CD4-positive, alpha-beta T cell (primary cell): ENCODE measurements at regions not wholly inside any gene's neighbourhood (a gene's known extent, or its start where the extent isn't known, plus 50 kb on each side); places are given as distances from the start of the nearest gene placed in this dataset.

Experiments
- ATAC-seq: fragments of 200-7000 bp; cut with Tn5 transposase; one replicate; pipeline ENCODE4 v1.10.0; 2022; ENCODE audit warnings: mild to moderate bottlenecking; ENCODE audit not compliant: poor library complexity
- CTCF ChIA-PET: fragments of 350-600 bp; sonication (Branson Sonifier 250); formaldehyde crosslinking; loops from one replicate; lab custom pipeline; 2021; ENCODE audit warnings: antibody characterized with exemption, inconsistent platforms; lab: Charles Lee
- POLR2A ChIA-PET: fragments of 350-600 bp; sonication (Branson Sonifier 250); formaldehyde crosslinking; loops from one replicate; lab custom pipeline; 2021; ENCODE audit warnings: antibody characterized with exemption, inconsistent platforms; lab: Charles Lee
- DNase-seq, 14 experiments: peaks; one replicate each; pipeline ENCODE4 v3.0.0-alpha.2; 2013 to 2020; ENCODE audit warnings: mixed read lengths in 2 of 14
- H3K27ac ChIP-seq, 2 donors: one replicate each; pipeline versions ENCODE4 v1.5.1 to v1.7.0; 2013; ENCODE audit warnings: low read length in 2 of 2, low read depth in 1 of 2, mild to moderate bottlenecking in 1 of 2
- H3K27me3 ChIP-seq, 2 experiments: 1 replicate in 1 of 2; 2 replicates in 1 of 2; pipeline versions ENCODE4 v1.6.1 to v1.7.0; 2013; ENCODE audit warnings: low read length in 2 of 2, control low read depth in 1 of 2, mild to moderate bottlenecking in 1 of 2, moderate library complexity in 1 of 2; ENCODE audit not compliant: insufficient read depth in 2 of 2, control insufficient read depth in 1 of 2
- H3K36me3 ChIP-seq: one replicate; pipeline ENCODE4 v1.6.1; 2013; ENCODE audit warnings: low read length, control low read depth; ENCODE audit not compliant: insufficient read depth
- H3K4me1 ChIP-seq: one replicate; pipeline ENCODE4 v1.6.1; 2013; ENCODE audit warnings: low read length, control low read depth; ENCODE audit not compliant: insufficient read depth
- H3K4me3 ChIP-seq: one replicate; pipeline ENCODE4 v1.5.1; 2013; ENCODE audit warnings: mild to moderate bottlenecking, low read length, moderate library complexity
- H3K9me3 ChIP-seq, 2 experiments: 1 replicate in 1 of 2; 2 replicates in 1 of 2; pipeline versions ENCODE4 v1.6.1 to v1.7.0; 2013; ENCODE audit warnings: low read length in 2 of 2, mild to moderate bottlenecking in 2 of 2, control low read depth in 1 of 2, moderate library complexity in 1 of 2; ENCODE audit not compliant: control insufficient read depth in 1 of 2, insufficient read depth in 1 of 2
- H3K27ac Mint-ChIP-seq: one replicate; pipeline ENCODE4 v1.8.0; 2020; ENCODE audit warnings: mixed read lengths
- H3K27me3 Mint-ChIP-seq: one replicate; pipeline ENCODE4 v1.8.0; 2021; ENCODE audit warnings: mixed read lengths
- H3K36me3 Mint-ChIP-seq: one replicate; pipeline ENCODE4 v1.8.0; 2021; ENCODE audit warnings: low read depth, mixed read lengths
- H3K4me1 Mint-ChIP-seq: one replicate; pipeline ENCODE4 v1.8.0; 2021; ENCODE audit warnings: low read depth, mixed read lengths
- H3K4me3 Mint-ChIP-seq: one replicate; pipeline ENCODE4 v1.8.0; 2020; ENCODE audit warnings: mild to moderate bottlenecking, mixed read lengths
- H3K9me3 Mint-ChIP-seq: one replicate; pipeline ENCODE4 v1.8.0; 2020; ENCODE audit warnings: mixed read lengths
- intact Hi-C, 2 experiments: fragments of 100-400 bp; cut with DNase I in 1 of 2; cut with micrococcal nuclease in 1 of 2; formaldehyde crosslinking; loops; one replicate each; pipeline versions ENCODE4 v1.15.1 to v1.9.0; 2023 to 2025; cut with DNase I, micrococcal nuclease
- TF ChIP-seq, protein P1 (sequence below): fragments of 200-600 bp; IDR thresholded peaks from one replicate; pipeline ENCODE4 v1.8.0; 2022; ENCODE audit warnings: antibody characterized with exemption, mild to moderate bottlenecking

DNA sequence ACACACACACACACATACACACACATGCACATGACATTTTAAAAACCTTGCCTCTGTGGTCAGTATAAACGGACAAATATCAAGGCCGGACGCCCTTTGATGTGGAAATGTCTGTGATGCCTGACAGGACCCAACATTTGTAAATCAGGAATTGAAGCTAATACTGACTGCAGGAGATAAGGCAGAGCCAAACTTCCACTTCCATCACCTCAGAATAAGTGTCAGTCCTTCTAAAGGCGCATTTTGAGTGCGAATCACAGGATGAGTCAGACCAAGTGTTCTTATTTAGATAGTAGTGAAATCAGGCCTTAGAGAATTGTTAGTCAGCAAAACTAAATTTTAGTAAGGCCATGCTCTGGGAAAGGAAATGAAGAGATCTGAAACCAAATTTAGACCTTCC lies 211.7 kb upstream of the LRATD1 start:
- no peaks in the 10 kb centered on the region for H3K27me3 ChIP-seq
- H3K4me1 ChIP-seq, result no peaks in the 10 kb centered on the region
- DNase-seq (no peak), ATAC-seq (no peak)
- ChIA-PET CTCF (no interaction called here), POLR2A (no interaction called here)
- TF ChIP-seq, protein P1, sequence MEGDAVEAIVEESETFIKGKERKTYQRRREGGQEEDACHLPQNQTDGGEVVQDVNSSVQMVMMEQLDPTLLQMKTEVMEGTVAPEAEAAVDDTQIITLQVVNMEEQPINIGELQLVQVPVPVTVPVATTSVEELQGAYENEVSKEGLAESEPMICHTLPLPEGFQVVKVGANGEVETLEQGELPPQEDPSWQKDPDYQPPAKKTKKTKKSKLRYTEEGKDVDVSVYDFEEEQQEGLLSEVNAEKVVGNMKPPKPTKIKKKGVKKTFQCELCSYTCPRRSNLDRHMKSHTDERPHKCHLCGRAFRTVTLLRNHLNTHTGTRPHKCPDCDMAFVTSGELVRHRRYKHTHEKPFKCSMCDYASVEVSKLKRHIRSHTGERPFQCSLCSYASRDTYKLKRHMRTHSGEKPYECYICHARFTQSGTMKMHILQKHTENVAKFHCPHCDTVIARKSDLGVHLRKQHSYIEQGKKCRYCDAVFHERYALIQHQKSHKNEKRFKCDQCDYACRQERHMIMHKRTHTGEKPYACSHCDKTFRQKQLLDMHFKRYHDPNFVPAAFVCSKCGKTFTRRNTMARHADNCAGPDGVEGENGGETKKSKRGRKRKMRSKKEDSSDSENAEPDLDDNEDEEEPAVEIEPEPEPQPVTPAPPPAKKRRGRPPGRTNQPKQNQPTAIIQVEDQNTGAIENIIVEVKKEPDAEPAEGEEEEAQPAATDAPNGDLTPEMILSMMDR, result no peak
- Mint-ChIP-seq H3K9me3 (peaks cover 11% of the 10 kb centered on the region), H3K4me3 (no peak overlapping the region), H3K27me3 (no peaks in the 10 kb centered on the region), H3K36me3 (no peaks in the 10 kb centered on the region), H3K4me1 (no peaks in the 10 kb centered on the region), H3K27ac (no peak overlapping the region)
- no peaks in the 10 kb centered on the region for H3K9me3 ChIP-seq
- no peaks in the 10 kb centered on the region for H3K36me3 ChIP-seq
- no peak overlapping the region for H3K4me3 ChIP-seq
- H3K27ac ChIP-seq, result no peak overlapping the region
- intact Hi-C loops, result no loop called here

DNA sequence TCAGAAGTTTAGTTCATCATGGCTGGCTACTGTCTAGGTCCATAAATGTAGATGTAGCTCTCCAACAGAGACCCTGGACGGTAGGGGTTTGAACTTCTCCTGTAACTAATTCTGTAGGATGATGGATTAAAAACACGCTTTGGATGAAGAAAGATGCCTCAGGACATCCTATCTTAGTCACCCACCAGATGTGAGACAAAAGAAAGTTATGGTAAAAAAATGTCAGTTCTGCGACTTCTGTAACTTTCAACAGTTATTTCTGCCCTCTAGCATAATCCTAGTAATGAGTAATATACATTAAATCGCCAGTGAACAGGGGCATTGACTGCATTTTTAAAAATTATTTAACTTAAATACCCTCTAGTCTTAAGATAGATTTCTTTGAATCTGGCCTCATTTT lies 210.1 kb upstream of the LRATD1 start:
- intact Hi-C loops, result no loop called here
- H3K4me1 Mint-ChIP-seq, result no peaks in the 10 kb centered on the region
- TF ChIP-seq, protein P1, result no peak
- POLR2A ChIA-PET, result no interaction called here
- DNase-seq (no peak), ATAC-seq (no peak)
- Histone ChIP-seq H3K36me3 (no peaks in the 10 kb centered on the region), H3K4me3 (no peak overlapping the region), H3K27me3 (no peaks in the 10 kb centered on the region), H3K27ac (no peak overlapping the region), H3K9me3 (no peaks in the 10 kb centered on the region), H3K4me1 (no peaks in the 10 kb centered on the region)
- H3K27ac Mint-ChIP-seq, result no peak overlapping the region
- H3K4me3 Mint-ChIP-seq, result no peak overlapping the region
- peaks cover 11% of the 10 kb centered on the region for H3K9me3 Mint-ChIP-seq
- CTCF ChIA-PET, result no interaction called here
- H3K27me3 Mint-ChIP-seq, result no peaks in the 10 kb centered on the region
- H3K36me3 Mint-ChIP-seq, result no peaks in the 10 kb centered on the region

DNA sequence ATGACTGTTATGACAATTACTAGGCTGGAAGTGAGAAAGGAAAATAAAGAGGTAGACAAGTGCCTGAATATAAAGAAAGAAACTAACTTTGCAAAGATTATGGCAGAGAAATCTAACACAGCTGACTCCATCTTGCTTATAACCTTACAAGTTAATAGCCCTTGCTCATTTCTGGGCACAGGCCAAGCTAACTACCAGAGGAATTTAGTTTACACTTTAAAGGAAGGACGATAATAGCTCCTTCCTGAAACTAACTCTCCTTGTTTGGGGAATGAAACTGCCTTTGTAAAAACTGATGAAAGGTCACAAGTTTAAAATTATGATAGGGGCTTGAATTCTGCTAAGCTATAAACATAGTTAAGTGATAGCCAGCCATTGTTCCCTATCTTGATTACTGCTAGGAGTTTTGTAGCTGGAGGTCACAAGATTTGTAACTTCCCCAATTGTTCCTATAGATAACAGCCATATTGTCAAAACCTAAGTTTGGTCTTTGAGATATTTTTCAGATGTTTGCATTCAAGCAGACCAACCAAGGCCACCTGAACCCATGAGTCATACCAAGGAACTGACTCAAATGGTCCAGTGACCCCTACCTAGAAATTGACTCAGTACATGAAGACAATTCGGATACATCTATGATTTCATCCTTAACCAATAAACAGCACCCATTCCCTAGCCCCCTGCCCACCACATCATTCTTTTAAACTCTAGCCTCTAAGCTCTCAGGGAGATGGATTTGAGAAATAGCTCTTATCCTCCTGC lies 209.2 kb upstream of the LRATD1 start:
- no peak overlapping the region for H3K4me3 ChIP-seq
- DNase-seq, result no peak
- no peaks in the 10 kb centered on the region for H3K36me3 Mint-ChIP-seq
- no peak overlapping the region for H3K27ac Mint-ChIP-seq
- H3K9me3 Mint-ChIP-seq, result peaks cover 9% of the 10 kb centered on the region
- no peaks in the 10 kb centered on the region for H3K4me1 ChIP-seq
- no peak overlapping the region for H3K27ac ChIP-seq
- intact Hi-C loops, result no loop called here
- no peaks in the 10 kb centered on the region for H3K27me3 Mint-ChIP-seq
- H3K4me3 Mint-ChIP-seq, result no peak overlapping the region
- no peaks in the 10 kb centered on the region for H3K4me1 Mint-ChIP-seq
- no peaks in the 10 kb centered on the region for H3K27me3 ChIP-seq
- TF ChIP-seq, protein P1, result no peak
- no peak for ATAC-seq
- ChIA-PET CTCF (no interaction called here), POLR2A (no interaction called here)
- H3K36me3 ChIP-seq, result no peaks in the 10 kb centered on the region
- no peaks in the 10 kb centered on the region for H3K9me3 ChIP-seq
